GM21737 (cell line): ENCODE measurements at regions not wholly inside any gene's neighbourhood (a gene's known extent, or its start where the extent isn't known, plus 50 kb on each side); places are given as distances from the start of the nearest gene placed in this dataset.

Source experiments
- ATAC-seq: cut with Tn5 transposase; IDR thresholded peaks from one replicate; pipeline ENCODE4 v1.9.1; 2021; ENCODE audit warnings: mild to moderate bottlenecking, moderate library complexity; ENCODE audit not compliant: unreplicated experiment

- no peak for ATAC-seq
Observed at GRCh38 chr10:29925771-29926692, 133.4 kb downstream of the JCAD start.

GRCh38 chr10:29924436-29924835 lies 134.9 kb downstream of the JCAD start:
- no peak for ATAC-seq

- no peak for ATAC-seq
Observed at GRCh38 chr10:29923416-29923965, 135.9 kb downstream of the JCAD start.

- ATAC-seq, result no peak
Observed at GRCh38 chr10:29922892-29923291, 136.5 kb downstream of the JCAD start.

- ATAC-seq, result no peak
Observed at GRCh38 chr10:29922226-29922625, 137.2 kb downstream of the JCAD start.

- no peak for ATAC-seq
Observed at GRCh38 chr10:29921071-29921446, 138.3 kb downstream of the JCAD start.

- no peak for ATAC-seq
Observed at GRCh38 chr10:29920408-29921070, 138.8 kb downstream of the JCAD start.

GRCh38 chr10:29918623-29919400 lies 140.6 kb downstream of the JCAD start:
- ATAC-seq, result no peak

GRCh38 chr10:29917311-29917710 lies 142.1 kb downstream of the JCAD start:
- ATAC-seq, result no peak

- no peak for ATAC-seq
Observed at GRCh38 chr10:29916669-29917068, 142.7 kb downstream of the JCAD start.

GRCh38 chr10:29914986-29915785 lies 144.2 kb downstream of the JCAD start:
- no peak for ATAC-seq

GRCh38 chr10:29908962-29909361 lies 150.4 kb downstream of the JCAD start:
- ATAC-seq, result no peak

GRCh38 chr10:29900865-29901264 lies 158.5 kb downstream of the JCAD start:
- no peak for ATAC-seq

- ATAC-seq, result no peak
Observed at GRCh38 chr10:29897999-29898716, 161.2 kb downstream of the JCAD start.

GRCh38 chr10:29897430-29897829 lies 162.0 kb downstream of the JCAD start:
- no peak for ATAC-seq

GRCh38 chr10:29896053-29896452 lies 163.3 kb downstream of the JCAD start:
- no peak for ATAC-seq

- ATAC-seq, result no peak
Observed at GRCh38 chr10:29895456-29895855, 163.9 kb downstream of the JCAD start.

- ATAC-seq, result no peak
Observed at GRCh38 chr10:29888321-29888720, 171.1 kb downstream of the JCAD start.

GRCh38 chr10:29886299-29886698 lies 173.1 kb downstream of the JCAD start:
- no peak for ATAC-seq

GRCh38 chr10:29883231-29883630 lies 176.2 kb downstream of the JCAD start:
- no peak for ATAC-seq
